ENCODE measurements at regions not wholly inside any gene's neighbourhood (a gene's known extent, or its start where the extent isn't known, plus 50 kb on each side); places are given as distances from the start of the nearest gene placed in this dataset.

- no peaks in the 10 kb centered on the region for H3K27me3 Mint-ChIP-seq (ENCODE audit: low read depth)
- POLR2A ChIA-PET = no interaction called here
- no peak overlapping the region for H3K4me3 Mint-ChIP-seq
- peaks cover 10% of the 10 kb centered on the region for H3K9me3 Mint-ChIP-seq (ENCODE audit: insufficient read depth)
- no peaks in the 10 kb centered on the region for H3K4me1 Mint-ChIP-seq (ENCODE audit: low read depth)
- ATAC-seq = no peak
- no peak overlapping the region for H3K27ac Mint-ChIP-seq
- CTCF ChIA-PET = no interaction called here
- H3K36me3 Mint-ChIP-seq (ENCODE audit: low read depth) = no peaks in the 10 kb centered on the region
- DNase-seq = no peak
Measured at GRCh38 chr5:15447209-15447608, 52.8 kb upstream of the FBXL7 start.

- no peaks in the 10 kb centered on the region for H3K27me3 Mint-ChIP-seq (ENCODE audit: low read depth)
- DNase-seq = no peak
- no peaks in the 10 kb centered on the region for H3K4me1 Mint-ChIP-seq (ENCODE audit: low read depth)
- H3K4me3 Mint-ChIP-seq = no peak overlapping the region
- H3K27ac Mint-ChIP-seq = no peak overlapping the region
- POLR2A ChIA-PET = no interaction called here
- peaks cover 10% of the 10 kb centered on the region for H3K9me3 Mint-ChIP-seq (ENCODE audit: insufficient read depth)
- no peaks in the 10 kb centered on the region for H3K36me3 Mint-ChIP-seq (ENCODE audit: low read depth)
- no peak for ATAC-seq
- CTCF ChIA-PET = no interaction called here
Measured at GRCh38 chr5:15446552-15446951, 53.4 kb upstream of the FBXL7 start.

- Mint-ChIP-seq H3K4me3 (no peak overlapping the region), H3K27ac (no peak overlapping the region)
Measured at GRCh38 chr5:15442193-15442570, 57.8 kb upstream of the FBXL7 start.

GRCh38 chr5:15441433-15442192, 58.4 kb upstream of the FBXL7 start:
- ChIA-PET CTCF (no interaction called here), POLR2A (no interaction called here)
- H3K9me3 Mint-ChIP-seq (ENCODE audit: insufficient read depth) = peaks cover 4% of the 10 kb centered on the region
- H3K4me1 Mint-ChIP-seq (ENCODE audit: low read depth) = no peaks in the 10 kb centered on the region
- no peaks in the 10 kb centered on the region for H3K36me3 Mint-ChIP-seq (ENCODE audit: low read depth)
- no peaks in the 10 kb centered on the region for H3K27me3 Mint-ChIP-seq (ENCODE audit: low read depth)
- H3K4me3 Mint-ChIP-seq = no peak overlapping the region
- DNase-seq (no peak), ATAC-seq (no peak)
- H3K27ac Mint-ChIP-seq = no peak overlapping the region

More at GRCh38 chr5:15442193-15442570, 57.8 kb upstream of the FBXL7 start:
- no peaks in the 10 kb centered on the region for H3K36me3 Mint-ChIP-seq (ENCODE audit: low read depth)
- DNase-seq (no peak), ATAC-seq (no peak)
- ChIA-PET CTCF (no interaction called here), POLR2A (no interaction called here)
- H3K9me3 Mint-ChIP-seq (ENCODE audit: insufficient read depth) = peaks cover 4% of the 10 kb centered on the region
- H3K4me1 Mint-ChIP-seq (ENCODE audit: low read depth) = no peaks in the 10 kb centered on the region
- no peaks in the 10 kb centered on the region for H3K27me3 Mint-ChIP-seq (ENCODE audit: low read depth)

- no peaks in the 10 kb centered on the region for H3K27me3 Mint-ChIP-seq (ENCODE audit: low read depth)
- H3K36me3 Mint-ChIP-seq (ENCODE audit: low read depth) = no peaks in the 10 kb centered on the region
- no peak overlapping the region for H3K27ac Mint-ChIP-seq
- no peaks in the 10 kb centered on the region for H3K4me1 Mint-ChIP-seq (ENCODE audit: low read depth)
- DNase-seq (no peak), ATAC-seq (no peak)
- H3K4me3 Mint-ChIP-seq = no peak overlapping the region
- CTCF ChIA-PET = no interaction called here
- peaks cover 4% of the 10 kb centered on the region for H3K9me3 Mint-ChIP-seq (ENCODE audit: insufficient read depth)
- POLR2A ChIA-PET = no interaction called here
Measured at GRCh38 chr5:15440434-15440833, 59.5 kb upstream of the FBXL7 start.

- H3K4me1 Mint-ChIP-seq (ENCODE audit: low read depth) = no peaks in the 10 kb centered on the region
- ChIA-PET CTCF (no interaction called here), POLR2A (no interaction called here)
- no peak overlapping the region for H3K4me3 Mint-ChIP-seq
- peaks cover 4% of the 10 kb centered on the region for H3K9me3 Mint-ChIP-seq (ENCODE audit: insufficient read depth)
- H3K27ac Mint-ChIP-seq = no peak overlapping the region
- DNase-seq (no peak), ATAC-seq (no peak)
- H3K36me3 Mint-ChIP-seq (ENCODE audit: low read depth) = no peaks in the 10 kb centered on the region
- no peaks in the 10 kb centered on the region for H3K27me3 Mint-ChIP-seq (ENCODE audit: low read depth)
Measured at GRCh38 chr5:15439801-15440200, 60.2 kb upstream of the FBXL7 start.

- H3K27ac Mint-ChIP-seq = no peak overlapping the region
- ATAC-seq = no peak
- no peaks in the 10 kb centered on the region for H3K4me1 Mint-ChIP-seq (ENCODE audit: low read depth)
- no peak for DNase-seq
- CTCF ChIA-PET = no interaction called here
- no peaks in the 10 kb centered on the region for H3K36me3 Mint-ChIP-seq (ENCODE audit: low read depth)
- POLR2A ChIA-PET = no interaction called here
- no peak overlapping the region for H3K4me3 Mint-ChIP-seq
- H3K27me3 Mint-ChIP-seq (ENCODE audit: low read depth) = no peaks in the 10 kb centered on the region
- H3K9me3 Mint-ChIP-seq (ENCODE audit: insufficient read depth) = peaks cover 16% of the 10 kb centered on the region
Measured at GRCh38 chr5:15433709-15434108, 66.3 kb upstream of the FBXL7 start.

- Mint-ChIP-seq H3K9me3 (ENCODE audit: insufficient read depth) (peaks cover 12% of the 10 kb centered on the region), H3K27ac (no peak overlapping the region), H3K4me3 (no peak overlapping the region), H3K4me1 (ENCODE audit: low read depth) (no peaks in the 10 kb centered on the region), H3K36me3 (ENCODE audit: low read depth) (no peaks in the 10 kb centered on the region), H3K27me3 (ENCODE audit: low read depth) (no peaks in the 10 kb centered on the region)
- ChIA-PET POLR2A (no interaction called here), CTCF (no interaction called here)
- no peak for ATAC-seq
- DNase-seq = no peak
Measured at GRCh38 chr5:15431923-15432322, 68.1 kb upstream of the FBXL7 start.

GRCh38 chr5:15425766-15426165, 74.2 kb upstream of the FBXL7 start:
- ChIA-PET CTCF (no interaction called here), POLR2A (no interaction called here)
- H3K4me3 Mint-ChIP-seq = no peak overlapping the region
- no peaks in the 10 kb centered on the region for H3K27me3 Mint-ChIP-seq (ENCODE audit: low read depth)
- DNase-seq = no peak
- no peak overlapping the region for H3K27ac Mint-ChIP-seq
- no peak for ATAC-seq
- peaks cover under 1% of the 10 kb centered on the region for H3K9me3 Mint-ChIP-seq (ENCODE audit: insufficient read depth)
- H3K4me1 Mint-ChIP-seq (ENCODE audit: low read depth) = no peaks in the 10 kb centered on the region
- no peaks in the 10 kb centered on the region for H3K36me3 Mint-ChIP-seq (ENCODE audit: low read depth)

- CTCF ChIA-PET = no interaction called here
- Mint-ChIP-seq H3K9me3 (ENCODE audit: insufficient read depth) (no peaks in the 10 kb centered on the region), H3K4me1 (ENCODE audit: low read depth) (no peaks in the 10 kb centered on the region), H3K27ac (no peak overlapping the region), H3K36me3 (ENCODE audit: low read depth) (no peaks in the 10 kb centered on the region), H3K27me3 (ENCODE audit: low read depth) (no peaks in the 10 kb centered on the region), H3K4me3 (no peak overlapping the region)
- POLR2A ChIA-PET = no interaction called here
- ATAC-seq (no peak), DNase-seq (no peak)
Measured at GRCh38 chr5:15424769-15425168, 75.2 kb upstream of the FBXL7 start.

- DNase-seq (no peak), ATAC-seq (no peak)
- Mint-ChIP-seq H3K4me3 (no peak overlapping the region), H3K36me3 (ENCODE audit: low read depth) (no peaks in the 10 kb centered on the region), H3K27ac (no peak overlapping the region), H3K27me3 (ENCODE audit: low read depth) (no peaks in the 10 kb centered on the region), H3K4me1 (ENCODE audit: low read depth) (no peaks in the 10 kb centered on the region), H3K9me3 (ENCODE audit: insufficient read depth) (no peaks in the 10 kb centered on the region)
- POLR2A ChIA-PET = no interaction called here
- CTCF ChIA-PET = no interaction called here
Measured at GRCh38 chr5:15421921-15422412, 78.0 kb upstream of the FBXL7 start.

GRCh38 chr5:15421381-15421780, 78.6 kb upstream of the FBXL7 start:
- POLR2A ChIA-PET = no interaction called here
- H3K27me3 Mint-ChIP-seq (ENCODE audit: low read depth) = no peaks in the 10 kb centered on the region

GRCh38 chr5:15420201-15420600, 79.8 kb upstream of the FBXL7 start:
- Mint-ChIP-seq H3K27ac (no peak overlapping the region), H3K4me3 (no peak overlapping the region), H3K9me3 (ENCODE audit: insufficient read depth) (no peaks in the 10 kb centered on the region), H3K4me1 (ENCODE audit: low read depth) (no peaks in the 10 kb centered on the region), H3K36me3 (ENCODE audit: low read depth) (no peaks in the 10 kb centered on the region), H3K27me3 (ENCODE audit: low read depth) (no peaks in the 10 kb centered on the region)
- no peak for ATAC-seq
- ChIA-PET CTCF (no interaction called here), POLR2A (no interaction called here)
- DNase-seq = no peak

More at GRCh38 chr5:15421381-15421780, 78.6 kb upstream of the FBXL7 start:
- CTCF ChIA-PET = no interaction called here
- no peaks in the 10 kb centered on the region for H3K36me3 Mint-ChIP-seq (ENCODE audit: low read depth)
- no peaks in the 10 kb centered on the region for H3K4me1 Mint-ChIP-seq (ENCODE audit: low read depth)
- H3K9me3 Mint-ChIP-seq (ENCODE audit: insufficient read depth) = no peaks in the 10 kb centered on the region
- H3K4me3 Mint-ChIP-seq = no peak overlapping the region
- no peak overlapping the region for H3K27ac Mint-ChIP-seq
- no peak for ATAC-seq
- DNase-seq = no peak

Measured in activated CD8-positive, alpha-beta T cell treated with anti-CD3 and anti-CD28 coated beads, Interleukin-2, amount 10 ng/mL, durations not matched to agents 7 days and 5 days (primary cell).